Eye (tissue), 1 donor: ENCODE measurements at regions not wholly inside any gene's neighbourhood (a gene's known extent, or its start where the extent isn't known, plus 50 kb on each side); places are given as distances from the start of the nearest gene placed in this dataset.
A peak's percentile ranks its signal among the peaks of the same experiment; 100 is the strongest.

Source experiments
- DNase-seq: peaks from one replicate; pipeline ENCODE4 v3.0.0-alpha.2; 2015

DNA sequence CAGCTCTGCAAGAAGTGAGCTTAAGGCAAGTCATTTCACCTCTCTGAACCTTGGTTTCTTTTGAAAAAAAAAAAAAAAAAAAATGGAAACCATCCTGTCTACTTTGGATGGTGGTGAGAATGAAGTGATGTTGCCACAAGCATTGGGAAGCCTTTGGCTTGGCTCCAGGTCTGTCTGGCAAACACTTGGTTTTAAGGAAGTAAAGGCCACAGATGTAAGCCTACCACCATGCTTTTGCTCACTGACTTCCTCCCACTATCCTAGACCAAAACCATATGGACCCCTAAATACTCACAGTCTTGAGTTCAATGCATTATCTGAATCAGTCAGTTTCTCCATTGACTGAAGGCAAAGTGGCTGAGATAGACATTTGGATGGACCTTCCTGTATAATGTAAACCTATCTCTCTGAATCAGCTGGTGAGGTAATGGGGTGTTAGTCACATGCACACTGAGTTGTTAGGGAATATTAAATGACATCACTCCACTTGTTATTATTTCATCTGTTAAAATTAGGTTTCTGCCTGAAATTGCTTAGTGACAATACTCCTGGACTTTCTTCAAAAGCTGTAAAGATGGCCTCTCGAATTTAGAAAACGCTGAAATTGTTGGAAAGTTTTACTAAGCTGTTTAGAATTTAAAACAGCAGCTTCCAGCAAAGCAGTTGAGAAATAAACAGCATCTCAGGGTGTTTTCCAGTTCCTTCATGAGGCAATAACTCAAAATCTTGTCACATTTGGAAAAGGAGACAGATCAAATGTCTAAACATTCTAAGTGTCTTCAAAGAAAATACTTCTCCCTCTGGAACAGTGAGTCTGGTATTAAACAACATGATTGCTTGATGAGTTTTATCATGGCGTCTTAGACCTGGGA is 833.5 kb downstream of the DHX35 start:
- DNase-seq = no peak

DNA sequence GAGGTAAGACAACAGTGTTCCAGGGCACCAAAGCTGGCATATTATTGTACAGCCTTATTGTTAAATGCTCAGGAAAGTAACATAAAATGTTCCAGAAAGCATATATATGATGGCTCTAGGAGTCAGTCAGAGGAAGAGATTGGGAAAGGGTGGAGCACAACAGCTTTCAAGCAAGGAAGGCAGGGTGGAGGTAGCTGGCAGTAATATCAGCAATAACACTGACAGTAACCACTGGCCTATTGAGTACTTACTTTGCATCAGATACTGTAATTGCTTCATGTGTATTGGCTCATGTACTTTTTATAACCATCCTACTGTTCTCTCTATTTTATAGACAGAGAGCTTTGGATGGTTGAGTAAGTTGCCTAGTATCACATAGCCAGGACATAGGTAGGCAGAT is 830.2 kb downstream of the DHX35 start:
- no peak for DNase-seq

- no peak for DNase-seq
These were observed 827.3 kb downstream of the DHX35 start for GRCh38 chr20:39789411-39789810.

GRCh38 chr20:39785252-39785917 is 823.2 kb downstream of the DHX35 start:
- DNase-seq = no peak

GRCh38 chr20:39784693-39785092 is 822.5 kb downstream of the DHX35 start:
- no peak for DNase-seq

DNA sequence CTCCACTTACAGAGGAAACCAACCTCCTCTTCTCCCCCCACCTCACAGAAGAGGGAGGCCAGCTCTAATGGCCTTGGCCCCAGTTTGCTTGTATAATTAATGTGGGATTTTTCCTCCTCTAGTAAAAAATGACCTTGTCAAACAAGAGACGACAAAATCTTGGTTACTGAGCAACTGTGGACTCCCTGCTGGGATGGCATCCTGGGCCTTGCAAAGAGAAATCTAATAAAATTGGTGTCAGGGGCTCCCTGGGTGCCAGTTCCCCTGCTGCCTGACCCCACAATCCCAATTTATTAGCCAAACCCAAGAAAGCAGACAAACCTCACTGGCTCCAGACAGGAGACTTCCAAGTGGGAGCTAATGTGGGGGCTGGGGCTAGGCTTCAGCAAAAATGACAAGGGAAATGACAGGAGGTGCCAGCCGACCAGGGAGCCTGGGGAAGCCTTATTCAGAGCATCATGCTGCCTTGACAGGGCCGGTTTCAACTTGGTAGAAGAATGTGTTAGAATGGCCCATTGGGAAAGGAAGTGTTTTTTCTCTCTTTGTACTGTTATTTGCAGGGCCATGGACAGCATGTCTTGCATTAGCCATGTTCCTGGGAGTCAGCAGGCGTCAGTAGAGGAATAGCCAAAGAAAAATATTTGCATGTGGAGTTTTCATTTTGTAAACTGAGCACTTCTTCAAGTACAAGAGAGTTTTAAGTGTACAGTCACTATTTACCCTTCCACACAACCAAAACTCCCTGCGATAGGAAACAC is 816.9 kb downstream of the DHX35 start:
- DNase-seq = peak; percentile 72

GRCh38 chr20:39778431-39778830 is 816.3 kb downstream of the DHX35 start:
- DNase-seq = no peak

DNA sequence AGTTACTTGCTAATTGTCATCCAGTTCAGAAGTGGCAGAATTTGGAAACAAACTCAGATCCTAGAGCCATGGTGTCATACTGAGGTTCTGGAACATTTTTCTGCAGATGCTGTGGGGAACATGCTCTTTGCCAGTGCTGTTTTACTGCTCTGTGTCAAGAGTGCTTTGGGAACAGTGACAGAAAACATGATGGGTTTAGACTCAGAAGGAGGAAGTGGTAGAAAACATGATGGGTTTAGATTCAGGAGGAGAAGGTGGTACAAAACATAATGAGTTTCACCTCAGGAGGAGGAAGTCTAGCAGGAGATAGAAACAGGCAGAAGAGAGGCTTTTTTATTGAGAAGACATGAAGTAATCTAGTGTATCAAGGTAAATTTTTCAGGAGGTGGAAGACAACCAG is 815.5 kb downstream of the DHX35 start:
- DNase-seq = no peak

DNA sequence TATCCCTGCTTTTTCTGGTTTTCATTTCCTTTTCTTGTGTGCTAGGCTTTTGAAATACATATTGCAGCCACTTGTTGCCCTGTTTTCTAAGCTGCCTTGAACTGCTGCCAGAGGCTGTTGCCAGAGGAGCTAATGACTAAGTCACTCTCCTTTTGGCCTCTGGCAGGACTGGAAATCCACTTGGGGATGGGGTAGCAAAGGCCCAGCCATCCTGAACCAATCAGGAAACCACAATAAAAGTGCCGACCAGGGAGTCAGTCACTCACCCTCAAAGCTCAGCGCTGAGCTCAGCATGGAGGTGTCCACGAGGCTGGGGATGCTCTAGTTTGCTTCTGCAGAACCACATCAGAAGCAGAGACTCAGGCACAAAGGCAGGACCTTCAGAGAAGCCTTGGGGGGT is 813.0 kb downstream of the DHX35 start:
- DNase-seq = peak; percentile 5

- no peak for DNase-seq
These were observed 811.3 kb downstream of the DHX35 start for GRCh38 chr20:39773380-39774000.

DNA sequence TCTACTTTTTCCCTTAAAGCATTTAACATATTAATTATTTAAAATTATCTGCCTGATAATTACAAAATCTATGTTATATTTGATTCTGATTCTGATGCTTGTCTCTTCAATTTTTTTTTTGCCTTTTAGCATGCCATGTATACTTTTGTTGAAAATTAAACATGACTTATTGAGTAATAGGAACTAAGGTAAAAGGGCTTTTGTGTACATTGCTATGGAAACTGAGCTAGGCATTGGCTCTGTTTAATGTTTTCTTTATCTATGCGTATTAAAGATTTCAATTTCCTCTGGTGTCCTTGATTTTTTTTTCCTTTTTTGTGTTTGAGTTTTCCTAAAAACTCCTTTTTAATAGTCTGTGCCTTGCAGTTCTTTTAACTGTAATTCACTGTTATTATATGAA is 805.2 kb downstream of the DHX35 start:
- DNase-seq = no peak

GRCh38 chr20:39766333-39766732 is 804.2 kb downstream of the DHX35 start:
- DNase-seq = no peak

GRCh38 chr20:39762716-39763115 is 800.6 kb downstream of the DHX35 start:
- no peak for DNase-seq

GRCh38 chr20:39758876-39759275 is 796.7 kb downstream of the DHX35 start:
- no peak for DNase-seq

DNA sequence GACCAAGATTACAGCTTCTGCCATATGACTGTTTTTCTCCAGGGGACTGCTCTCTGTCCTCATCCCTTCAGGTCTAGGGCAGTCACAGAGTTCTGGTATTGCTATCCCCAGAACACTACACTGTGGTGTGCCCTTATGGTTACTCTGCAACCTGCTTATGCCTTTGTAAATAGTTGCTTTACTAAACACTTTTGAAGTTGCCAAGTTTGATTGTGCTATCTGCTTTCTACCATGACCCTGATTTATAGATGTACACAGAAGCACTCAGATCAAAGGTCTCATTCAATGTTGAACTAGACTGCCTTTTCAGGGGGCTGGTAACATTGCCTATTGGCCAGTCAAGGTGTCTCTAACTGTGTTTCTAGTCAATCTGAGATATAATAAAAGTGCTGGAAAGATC is 794.7 kb downstream of the DHX35 start:
- no peak for DNase-seq

DNA sequence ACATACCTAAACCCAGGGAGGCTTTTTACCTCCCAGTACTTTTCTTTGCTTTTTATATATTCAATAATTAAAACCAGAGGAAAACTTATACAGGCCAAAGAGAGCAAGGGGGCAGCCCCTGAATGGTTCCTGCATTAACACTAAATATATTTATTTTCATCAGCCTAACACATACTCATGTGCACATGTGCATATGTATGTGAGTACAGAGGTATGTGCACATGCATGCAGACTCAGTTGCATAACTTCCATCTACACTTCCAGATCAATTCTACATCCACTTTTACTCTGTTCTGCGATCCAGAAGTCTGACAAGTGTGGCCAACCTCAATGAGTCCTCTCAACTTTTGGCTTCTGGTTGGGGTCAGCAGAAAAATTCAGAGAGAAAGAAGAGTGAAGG is 794.2 kb downstream of the DHX35 start:
- DNase-seq = no peak

DNA sequence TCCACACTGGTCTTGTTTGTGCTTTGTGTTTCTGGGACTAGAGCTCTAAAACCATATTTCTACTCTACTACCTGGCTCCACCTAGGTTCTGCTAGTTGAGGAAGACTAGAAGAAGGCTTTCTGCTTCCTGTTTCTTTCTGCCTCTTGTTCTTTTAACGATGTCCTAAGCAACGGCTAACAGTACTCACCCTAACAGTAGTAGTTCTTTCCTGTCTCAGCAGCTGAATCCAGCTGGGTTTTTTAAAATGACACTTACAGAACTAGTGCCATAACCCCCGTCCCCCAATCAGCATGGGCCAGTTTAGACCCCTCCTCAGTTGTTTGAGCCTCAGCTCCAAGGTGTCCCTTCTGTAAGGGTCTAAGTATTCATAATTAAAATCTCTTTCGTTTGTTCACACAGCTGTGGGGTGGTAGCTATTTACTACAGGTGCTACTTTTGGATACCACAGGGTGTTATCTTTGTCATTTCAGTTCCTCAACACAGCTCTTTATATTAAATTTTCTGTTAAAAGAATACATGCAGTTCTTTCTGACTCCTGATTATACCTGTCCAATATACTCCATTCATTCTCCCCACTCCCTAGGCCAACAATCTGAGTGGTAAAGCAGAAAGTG is 790.2 kb downstream of the DHX35 start:
- no peak for DNase-seq

GRCh38 chr20:39751557-39752137 is 789.5 kb downstream of the DHX35 start:
- DNase-seq = no peak

- DNase-seq = no peak
These were observed 783.2 kb downstream of the DHX35 start for GRCh38 chr20:39745380-39745779.

DNA sequence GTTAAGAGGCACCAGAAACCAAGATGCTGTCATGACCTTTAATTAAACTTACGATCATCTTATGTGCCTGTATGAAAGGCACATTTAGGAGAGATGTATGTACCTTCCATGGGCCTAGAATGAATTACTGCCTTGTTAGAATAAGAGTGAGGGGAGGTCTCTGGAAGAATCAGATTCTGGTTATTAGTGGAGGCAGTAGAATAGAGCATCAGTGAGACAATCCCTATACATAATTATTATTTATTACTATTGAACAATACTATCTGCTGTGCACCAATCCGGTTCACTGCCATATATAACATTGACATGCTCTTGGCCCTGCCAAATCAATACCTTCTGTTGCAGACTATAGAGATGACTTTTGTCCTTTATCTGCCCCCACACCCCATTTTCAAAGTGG is 776.5 kb downstream of the DHX35 start:
- DNase-seq = no peak

DNA sequence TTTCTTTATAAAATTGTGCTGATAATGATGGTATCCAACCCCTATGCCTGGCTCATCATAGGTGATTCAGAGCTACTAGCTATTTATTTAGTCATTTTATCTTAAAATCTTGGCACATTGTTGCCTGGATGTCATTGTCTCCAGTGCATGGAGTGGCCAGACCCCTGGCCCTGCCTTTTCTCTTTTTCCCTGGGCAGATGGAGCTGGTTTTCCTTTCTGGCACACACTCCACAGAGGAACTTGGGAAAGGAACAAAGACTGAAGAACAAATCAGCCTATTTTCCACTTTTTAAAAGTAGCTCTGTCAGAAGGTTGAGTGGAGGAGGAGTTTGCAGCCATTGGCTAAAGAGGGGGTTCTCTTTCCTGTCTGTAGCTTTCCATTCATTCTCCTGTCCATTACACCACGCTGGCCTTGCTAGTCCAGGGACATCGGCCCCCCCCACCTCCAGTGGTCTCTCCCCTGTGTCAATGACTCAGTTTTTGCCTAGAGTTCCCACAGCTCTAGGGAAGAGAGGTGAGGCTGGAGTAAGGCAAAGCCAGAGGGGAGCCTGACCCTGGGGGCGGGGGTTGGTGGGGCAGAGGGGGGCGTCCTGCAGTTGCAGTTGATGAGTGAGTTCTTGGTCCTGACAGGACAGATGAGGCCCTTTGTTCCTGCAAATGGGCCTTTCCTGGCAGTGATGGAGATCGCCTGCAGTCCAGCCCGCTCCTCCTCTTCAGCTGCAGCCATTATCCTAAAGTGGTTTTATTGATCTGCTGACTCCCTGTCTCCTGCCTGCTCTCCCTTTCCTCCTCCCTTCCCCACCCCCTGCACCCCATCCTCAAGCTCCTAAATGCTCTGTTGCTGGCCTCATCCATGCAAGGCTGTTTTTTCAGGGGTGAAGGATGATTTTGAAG is 774.5 kb downstream of the DHX35 start:
- peak; percentile 65 for DNase-seq
